Liver (tissue), 8 donors: ENCODE measurements at regions not wholly inside any gene's neighbourhood (a gene's known extent, or its start where the extent isn't known, plus 50 kb on each side); places are given as distances from the start of the nearest gene placed in this dataset.

Experiments used
- DNase-seq: peaks from one replicate; pipeline ENCODE4 v3.0.0-alpha.2; 2017; ENCODE audit warnings: low spot score
- H3K27ac ChIP-seq, 2 donors: one replicate each; pipeline ENCODE4 v1.7.0; 2013; ENCODE audit warnings: inconsistent platforms in 2 of 2, low read length in 2 of 2, control low read depth in 1 of 2, low read depth in 1 of 2, mild to moderate bottlenecking in 1 of 2
- H3K27me3 ChIP-seq, 4 donors: one replicate each; pipeline versions ENCODE4 v1.6.1 to v1.7.0; 2013; ENCODE audit warnings: low read length in 3 of 4, inconsistent platforms in 1 of 4, mild to moderate bottlenecking in 1 of 4, moderate library complexity in 1 of 4; ENCODE audit not compliant: control insufficient read depth in 4 of 4, insufficient read depth in 4 of 4
- H3K36me3 ChIP-seq, 4 donors: one replicate each; pipeline versions ENCODE4 v1.6.1 to v1.7.0; 2013; ENCODE audit warnings: low read length in 3 of 4, mild to moderate bottlenecking in 3 of 4, low read depth in 1 of 4, moderate library complexity in 1 of 4; ENCODE audit not compliant: control insufficient read depth in 4 of 4, insufficient read depth in 3 of 4
- H3K4me1 ChIP-seq, 4 donors: one replicate each; pipeline versions ENCODE4 v1.6.1 to v1.7.0; 2013; ENCODE audit warnings: low read length in 3 of 4, mild to moderate bottlenecking in 3 of 4, moderate library complexity in 1 of 4; ENCODE audit not compliant: control insufficient read depth in 4 of 4, insufficient read depth in 4 of 4
- H3K4me3 ChIP-seq, 3 donors: one replicate each; pipeline versions ENCODE4 v1.6.1 to v1.7.0; 2013; ENCODE audit warnings: low read length in 3 of 3, control low read depth in 1 of 3, low read depth in 1 of 3, mild to moderate bottlenecking in 1 of 3
- H3K9ac ChIP-seq, 2 donors: one replicate each; pipeline ENCODE4 v1.7.0; 2013; ENCODE audit warnings: low read length in 2 of 2, mild to moderate bottlenecking in 2 of 2, moderate library complexity in 2 of 2, control low read depth in 1 of 2, low read depth in 1 of 2
- H3K9me3 ChIP-seq, 4 donors: one replicate each; pipeline versions ENCODE4 v1.6.1 to v1.7.0; 2013; ENCODE audit warnings: low read length in 3 of 4; ENCODE audit not compliant: control insufficient read depth in 4 of 4
- ATF3 ChIP-seq: IDR thresholded peaks from 2 replicates; pipeline ENCODE4 v1.6.1; 2016; ENCODE audit warnings: antibody characterized with exemption
- CTCF ChIP-seq: fragments of 150-350 bp; IDR thresholded peaks from 2 replicates; pipeline ENCODE4 v1.5.1; 2017; ENCODE audit warnings: improper control_type of control experiment, low read depth, low read length; ENCODE audit not compliant: missing input control
- EGR1 ChIP-seq, 2 donors: IDR thresholded peaks; 2 replicates each; pipeline ENCODE4 v1.6.1; 2016 to 2018; ENCODE audit warnings: antibody characterized with exemption in 2 of 2, low read depth in 2 of 2
- FOXA1 ChIP-seq: IDR thresholded peaks from 2 replicates; pipeline ENCODE4 v1.6.1; 2016; ENCODE audit warnings: antibody characterized with exemption
- FOXA2 ChIP-seq: IDR thresholded peaks from 2 replicates; pipeline ENCODE4 v1.6.1; 2016; ENCODE audit warnings: antibody characterized with exemption
- GABPA ChIP-seq, 2 donors: IDR thresholded peaks in 1 of 2; conservative IDR thresholded peaks in 1 of 2; 2 replicates each; pipeline ENCODE4 v1.6.1; 2016; ENCODE audit warnings: antibody characterized with exemption in 2 of 2, mild to moderate bottlenecking in 1 of 2, moderate library complexity in 1 of 2
- HNF4A ChIP-seq, 2 donors: conservative IDR thresholded peaks; 2 replicates each; pipeline ENCODE4 v1.6.1; 2016; ENCODE audit warnings: antibody characterized with exemption in 2 of 2, mild to moderate bottlenecking in 2 of 2
- HNF4G ChIP-seq: IDR thresholded peaks from 2 replicates; pipeline ENCODE4 v1.6.1; 2016; ENCODE audit warnings: antibody characterized with exemption
- JUND ChIP-seq, 2 donors: IDR thresholded peaks; 2 replicates each; pipeline ENCODE4 v1.6.1; 2016; ENCODE audit warnings: antibody characterized with exemption in 2 of 2
- MAX ChIP-seq: IDR thresholded peaks from 2 replicates; pipeline ENCODE4 v1.6.1; 2016; ENCODE audit warnings: antibody characterized with exemption
- NR2F2 ChIP-seq: IDR thresholded peaks from 2 replicates; pipeline ENCODE4 v1.6.1; 2016; ENCODE audit warnings: antibody characterized with exemption
- REST ChIP-seq: IDR thresholded peaks from 2 replicates; pipeline ENCODE4 v1.6.1; 2016; ENCODE audit warnings: antibody characterized with exemption, mild to moderate bottlenecking
- RXRA ChIP-seq, 2 donors: IDR thresholded peaks; 2 replicates each; pipeline ENCODE4 v1.6.1; 2017 to 2018; ENCODE audit warnings: antibody characterized with exemption in 2 of 2, mild to moderate bottlenecking in 1 of 2
- SP1 ChIP-seq: IDR thresholded peaks from 2 replicates; pipeline ENCODE4 v1.6.1; 2018; ENCODE audit warnings: antibody characterized with exemption, mild to moderate bottlenecking
- TAF1 ChIP-seq: conservative IDR thresholded peaks from 2 replicates; pipeline ENCODE4 v1.6.1; 2016; ENCODE audit warnings: antibody characterized with exemption, mild to moderate bottlenecking
- YY1 ChIP-seq: IDR thresholded peaks from 2 replicates; pipeline ENCODE4 v1.6.1; 2016; ENCODE audit warnings: antibody characterized with exemption, mild to moderate bottlenecking
- ZBTB33 ChIP-seq: IDR thresholded peaks from 2 replicates; pipeline ENCODE4 v1.6.1; 2016; ENCODE audit warnings: antibody characterized with exemption
- WGBS: extraction: QIAGEN DNeasy Blood & Tissue Kit; methylation state at CpG from one replicate; pipeline ENCODE4 v1.1.7; 2013; 5-methylcytosine and 5-hydroxymethylcytosine counted together
- donor health status: healthy.
- donor health status: healthy.
- donor health status: healthy.
- donor health status: healthy.
- donor health status: healthy.

- TF ChIP-seq ZBTB33 = no peak
- no peak for TF ChIP-seq FOXA2
- TF ChIP-seq FOXA1 = no peak
- TF ChIP-seq HNF4G = no peak
- TF ChIP-seq GABPA (IDR thresholded peaks at IDR 0.05 in 1 of 2, conservative IDR thresholded peaks at IDR 0.05 in 1 of 2) = no peak
- TF ChIP-seq SP1 = no peak
- no peak for TF ChIP-seq TAF1
- no peak for TF ChIP-seq YY1
- no peak for TF ChIP-seq REST
- no peak for TF ChIP-seq MAX
- TF ChIP-seq RXRA (IDR thresholded peaks at IDR 0.05) = no peak
- no peak for TF ChIP-seq JUND (IDR thresholded peaks at IDR 0.05)
- TF ChIP-seq CTCF = no peak
- TF ChIP-seq NR2F2 = no peak
- no peak for TF ChIP-seq EGR1 (IDR thresholded peaks at IDR 0.05; ENCODE audit: low read depth in 2 of 2)
- TF ChIP-seq HNF4A (conservative IDR thresholded peaks at IDR 0.05) = no peak
- no peak for TF ChIP-seq ATF3
- peaks cover 0 to 3% (median 0%) of the 10 kb centered on the region in 4 donors for H3K27me3 ChIP-seq
- no peak overlapping the region for H3K4me3 ChIP-seq
- H3K9me3 ChIP-seq = no peaks in the 10 kb centered on the region
- no peaks in the 10 kb centered on the region for H3K4me1 ChIP-seq
- no peaks in the 10 kb centered on the region for H3K36me3 ChIP-seq
- DNase-seq = no peak
- 27% methylated on average over 5 of the region's 6 CpGs for WGBS
- H3K27ac ChIP-seq = no peak overlapping the region
- H3K9ac ChIP-seq = no peak overlapping the region
Observed at GRCh38 chr16:75943705-75944514, 217.6 kb upstream of the CPHXL start.
